Endothelial cell of umbilical vein (primary cell): ENCODE measurements at regions not wholly inside any gene's neighbourhood (a gene's known extent, or its start where the extent isn't known, plus 50 kb on each side); places are given as distances from the start of the nearest gene placed in this dataset.
"Not testable (repeated sequence)": the region's sequence is repeated elsewhere in the genome, so short reads cannot be mapped to it uniquely, and the experiment has no call there.

Source experiments
- CTCF ChIP-seq, 2 donors: IDR thresholded peaks; 1 replicate in 1 of 2; 2 replicates in 1 of 2; pipeline ENCODE4 v1.5.1; 2011; ENCODE audit warnings: low read length in 2 of 2, mild to moderate bottlenecking in 2 of 2, moderate library complexity in 2 of 2, control low read depth in 1 of 2, inconsistent platforms in 1 of 2, low read depth in 1 of 2; ENCODE audit not compliant: insufficient read depth in 1 of 2; ENCODE audit errors: extremely low read depth in 1 of 2
- EZH2 ChIP-seq: IDR thresholded peaks from 2 replicates; pipeline ENCODE4 v1.6.1; 2012; ENCODE audit warnings: borderline replicate concordance, low read depth, mild to moderate bottlenecking, moderate library complexity, low read length, inconsistent platforms; ENCODE audit not compliant: severe bottlenecking
- FOS ChIP-seq: IDR thresholded peaks from 2 replicates; pipeline ENCODE4 v1.6.1; 2011; ENCODE audit warnings: mild to moderate bottlenecking, low read length, moderate library complexity, borderline replicate concordance; ENCODE audit not compliant: insufficient read depth
- GATA2 ChIP-seq: IDR thresholded peaks from 2 replicates; pipeline ENCODE4 v1.7.0; 2011; ENCODE audit warnings: low read depth, mild to moderate bottlenecking, moderate library complexity, mixed read lengths, low read length; ENCODE audit not compliant: insufficient read length, insufficient read depth
- JUN ChIP-seq: IDR thresholded peaks from 2 replicates; pipeline ENCODE4 v1.6.1; 2011; ENCODE audit warnings: borderline replicate concordance, low read depth; ENCODE audit not compliant: insufficient read length, insufficient read depth
- MAX ChIP-seq: IDR thresholded peaks from 2 replicates; pipeline ENCODE4 v1.6.1; 2011; ENCODE audit not compliant: insufficient read depth, insufficient read length
- MYC ChIP-seq: IDR thresholded peaks from one replicate; pipeline ENCODE4 v1.6.1; 2011; ENCODE audit warnings: mild to moderate bottlenecking, low read depth, low read length
- POLR2A ChIP-seq: IDR thresholded peaks from 2 replicates; pipeline ENCODE4 v1.6.1; 2012; ENCODE audit warnings: low read depth, mild to moderate bottlenecking, control low read depth, low read length
- POLR2AphosphoS5 ChIP-seq: IDR thresholded peaks from 2 replicates; pipeline ENCODE4 v1.6.1; 2012; ENCODE audit warnings: low read depth, mild to moderate bottlenecking, control low read depth, low read length, moderate library complexity; ENCODE audit not compliant: insufficient read depth

- TF ChIP-seq EZH2; CTCF (IDR thresholded peaks at IDR 0.05; ENCODE audit: extremely low read depth in 1 of 2, insufficient read depth in 1 of 2, low read depth in 1 of 2, low read length in 2 of 2); POLR2A; POLR2AphosphoS5; MAX; JUN; MYC; FOS; GATA2: not testable (repeated sequence)
Measured at GRCh38 chr1:30075916-30076315, 647.5 kb downstream of the MATN1 start.
